HG03432 (cell line): ENCODE measurements at regions not wholly inside any gene's neighbourhood (a gene's known extent, or its start where the extent isn't known, plus 50 kb on each side); places are given as distances from the start of the nearest gene placed in this dataset.

Experiments
- ATAC-seq: cut with Tn5 transposase; IDR thresholded peaks from one replicate; pipeline ENCODE4 v1.9.1; 2021; ENCODE audit warnings: mild to moderate bottlenecking, moderate library complexity; ENCODE audit not compliant: unreplicated experiment

DNA sequence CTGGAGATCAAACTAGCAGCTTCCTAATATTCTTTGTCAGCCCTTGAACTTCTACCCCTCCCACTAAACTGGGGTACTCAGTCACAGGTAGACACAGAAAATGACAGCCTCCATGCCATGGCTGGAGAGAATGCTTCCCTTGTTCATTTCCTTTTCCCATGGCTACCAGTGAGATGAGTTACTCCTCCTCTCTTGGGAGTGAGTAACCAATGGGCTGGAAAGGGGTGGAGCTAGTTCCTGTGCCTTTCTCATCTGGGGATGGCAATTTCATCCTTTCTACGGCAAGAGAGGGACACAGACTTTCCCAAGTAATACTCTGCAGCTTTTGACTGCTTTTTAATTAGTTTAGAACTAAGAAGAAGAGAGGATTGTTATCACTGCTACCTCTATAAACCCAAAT is 1045.6 kb upstream of the WWC1 start:
- no peak for ATAC-seq

DNA sequence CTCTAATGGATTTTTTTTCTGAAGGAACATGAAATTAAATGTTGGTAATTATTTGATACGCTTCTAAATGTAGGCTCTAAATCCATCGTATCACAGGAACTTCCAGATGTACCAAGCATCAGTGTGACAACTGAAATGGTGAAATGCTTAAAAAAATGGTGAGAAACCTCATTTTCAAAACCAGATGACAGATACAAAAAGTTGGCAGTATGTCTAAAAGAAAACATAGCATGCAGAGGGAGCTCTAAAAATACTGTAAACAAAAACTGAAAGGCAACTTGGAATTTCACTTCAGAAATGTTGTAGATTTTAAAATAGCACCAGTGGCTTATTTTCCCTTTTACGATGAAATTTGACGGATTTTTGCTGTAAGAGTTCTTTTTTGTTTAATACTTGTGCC is 1043.6 kb upstream of the WWC1 start:
- no peak for ATAC-seq

DNA sequence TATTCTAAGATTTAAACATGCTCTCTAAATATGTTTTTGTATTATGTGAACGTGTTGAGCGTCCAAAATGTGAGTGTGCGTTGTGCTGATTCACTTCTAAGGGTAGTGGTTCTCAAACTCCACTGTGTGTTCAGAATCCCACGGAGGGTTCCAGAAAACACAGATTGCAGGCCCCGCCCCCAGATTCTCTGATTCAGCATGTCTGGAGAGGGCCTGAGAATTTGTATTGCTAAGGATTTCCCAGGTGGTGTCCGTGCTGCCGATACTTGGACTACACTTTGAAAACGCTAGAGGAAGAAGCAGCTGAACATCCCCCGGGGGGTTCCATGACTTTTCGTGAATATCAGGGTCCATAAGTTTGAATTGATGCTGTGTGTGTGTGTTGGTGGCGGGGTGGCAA is 1043.2 kb upstream of the WWC1 start:
- ATAC-seq = no peak

DNA sequence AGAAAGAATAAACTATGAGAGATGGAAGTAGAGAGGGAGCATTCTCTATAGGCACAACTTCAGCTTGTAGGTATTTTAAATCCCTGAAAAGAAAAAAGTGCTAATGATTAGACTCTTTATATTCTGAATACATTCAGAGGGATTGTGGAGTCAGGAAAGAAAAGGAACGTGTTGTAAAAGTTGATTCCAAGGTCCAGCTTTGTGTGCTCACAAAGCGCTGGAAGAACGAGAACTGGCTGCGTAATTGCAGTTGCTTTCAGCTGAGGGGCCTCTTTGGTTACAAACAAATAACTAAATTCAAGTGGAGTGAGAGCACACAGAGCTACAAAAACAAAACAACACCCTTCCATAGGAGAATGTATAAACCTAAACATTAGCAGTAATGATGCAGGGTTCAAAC is 1040.4 kb upstream of the WWC1 start:
- no peak for ATAC-seq

DNA sequence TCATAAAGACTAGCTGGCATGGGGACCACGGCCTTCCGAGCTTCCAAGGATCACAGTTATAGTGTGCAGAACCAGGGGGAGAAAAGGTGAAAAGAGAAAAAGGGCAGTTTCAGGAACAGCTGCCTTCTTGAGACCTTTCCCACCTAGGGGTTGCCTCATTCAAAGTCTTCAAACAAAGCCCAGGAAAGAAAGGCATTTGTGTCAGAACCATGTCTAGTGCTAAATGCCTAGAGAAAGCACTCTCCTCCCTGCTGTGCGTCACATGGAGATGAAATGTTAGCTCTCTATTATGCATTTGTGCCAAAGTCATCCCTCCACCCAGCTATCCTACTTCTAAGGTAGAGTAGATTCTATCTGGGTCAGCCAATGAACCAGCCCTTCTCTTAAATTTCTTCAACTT is 1037.3 kb upstream of the WWC1 start:
- no peak for ATAC-seq

DNA sequence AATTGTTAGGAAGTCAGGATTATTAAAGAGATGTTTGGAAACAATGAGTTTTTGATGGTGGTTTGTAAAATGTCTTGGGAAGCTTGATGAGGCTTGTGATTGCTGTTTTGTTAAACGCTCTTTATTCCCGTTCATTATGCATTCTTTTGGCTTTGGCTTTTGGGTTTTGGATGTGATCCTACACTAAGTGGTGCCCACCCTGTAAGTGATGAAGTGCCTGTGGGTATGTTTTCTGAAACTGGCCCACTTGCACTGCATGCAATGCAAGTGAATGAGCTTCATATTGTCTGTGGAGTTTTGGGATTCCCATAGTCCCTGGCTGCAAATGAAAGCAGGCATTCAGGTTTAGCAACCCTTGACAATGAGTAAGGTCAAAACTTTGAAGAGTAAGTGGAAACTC is 1035.5 kb upstream of the WWC1 start:
- ATAC-seq = no peak

DNA sequence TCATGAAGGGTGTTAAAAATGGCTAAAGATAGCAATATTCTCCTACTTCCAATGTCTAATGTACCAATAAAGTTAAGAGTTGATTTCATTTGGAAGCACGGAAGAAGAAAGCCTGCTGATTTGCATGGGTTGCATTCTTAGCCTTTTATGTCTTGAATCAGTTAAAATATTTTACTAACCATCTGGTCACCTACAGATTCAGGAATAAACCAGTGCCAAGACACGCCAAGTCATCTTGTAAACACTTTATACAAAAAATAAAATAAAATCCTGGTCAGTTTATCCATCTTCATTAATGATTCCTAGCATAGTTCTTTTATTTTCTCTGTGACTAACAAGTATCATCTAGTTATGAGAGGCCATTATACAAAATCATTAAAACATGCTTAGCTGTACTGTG is 1031.6 kb upstream of the WWC1 start:
- no peak for ATAC-seq

DNA sequence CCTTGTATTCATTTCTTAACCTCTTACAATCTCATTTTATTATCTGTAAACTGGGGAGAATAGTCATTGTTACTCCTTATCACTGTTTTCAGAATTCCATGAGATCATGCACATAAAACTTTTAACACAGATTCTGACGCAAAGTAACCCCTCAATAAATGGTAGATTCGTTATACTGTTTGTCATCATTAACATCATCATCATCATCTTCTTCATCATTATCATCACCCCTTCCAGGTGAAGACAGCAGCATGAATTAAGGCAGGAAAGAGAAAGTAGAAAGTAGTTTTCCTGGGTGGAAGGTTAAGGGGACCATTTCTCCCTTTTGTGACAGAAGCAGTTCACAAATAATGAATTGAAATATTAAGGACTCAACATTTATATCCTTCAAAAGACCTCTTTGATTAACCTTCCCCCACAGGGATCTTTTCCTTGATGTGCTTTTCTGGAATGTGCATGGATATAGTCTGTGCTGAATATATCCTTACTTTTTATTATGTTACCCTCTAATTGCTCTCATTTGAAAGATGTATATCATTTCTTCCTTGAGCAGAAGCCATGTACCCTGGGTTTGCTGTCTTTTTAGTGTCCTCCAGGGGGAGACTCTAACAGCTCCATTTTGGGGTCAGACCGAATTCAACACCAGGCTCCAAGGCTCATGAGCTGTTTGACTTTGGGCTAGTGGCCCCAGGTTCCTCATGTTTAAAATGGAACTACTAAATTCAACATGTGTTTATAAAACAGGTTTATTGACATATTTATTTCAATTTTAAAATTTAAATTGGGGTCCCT is 1029.9 kb upstream of the WWC1 start:
- ATAC-seq = peak; percentile 59

DNA sequence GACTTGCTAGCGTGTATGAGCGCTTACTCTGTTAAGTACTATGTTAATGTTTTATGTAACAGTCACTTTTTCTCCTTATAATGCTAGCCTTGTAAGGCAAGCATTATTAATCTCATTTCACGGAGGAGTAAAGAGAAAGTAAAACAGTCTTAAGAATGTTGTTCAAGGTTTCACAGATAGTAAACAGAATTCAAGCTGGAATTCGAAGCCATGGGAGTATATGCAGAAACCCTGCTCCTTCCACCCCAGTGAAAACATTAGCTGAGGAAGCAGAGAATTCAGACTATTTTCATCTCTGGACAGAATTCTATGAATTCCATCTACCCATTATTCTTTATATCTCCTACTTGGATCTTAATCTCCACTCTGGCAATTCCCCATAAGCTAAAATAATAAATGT is 1028.3 kb upstream of the WWC1 start:
- ATAC-seq = no peak

DNA sequence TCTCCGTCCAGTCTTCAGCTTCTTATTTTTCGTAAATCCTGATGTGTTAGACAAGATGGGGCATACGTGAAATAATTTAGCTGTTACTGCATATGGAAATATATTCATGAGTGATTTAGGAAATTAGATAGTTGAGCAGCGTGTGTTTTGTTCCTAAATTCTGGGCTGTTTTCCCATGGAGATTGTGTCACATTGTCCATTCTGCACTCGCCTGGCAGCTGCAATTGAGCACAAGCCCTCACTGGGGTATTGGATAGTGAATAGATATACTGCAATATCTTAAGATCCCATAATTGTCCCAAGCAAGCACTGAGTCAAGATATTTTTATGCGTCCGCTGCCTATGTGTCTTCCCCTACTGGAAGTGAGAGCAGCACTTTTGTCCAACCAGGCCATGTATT is 1027.1 kb upstream of the WWC1 start:
- no peak for ATAC-seq

DNA sequence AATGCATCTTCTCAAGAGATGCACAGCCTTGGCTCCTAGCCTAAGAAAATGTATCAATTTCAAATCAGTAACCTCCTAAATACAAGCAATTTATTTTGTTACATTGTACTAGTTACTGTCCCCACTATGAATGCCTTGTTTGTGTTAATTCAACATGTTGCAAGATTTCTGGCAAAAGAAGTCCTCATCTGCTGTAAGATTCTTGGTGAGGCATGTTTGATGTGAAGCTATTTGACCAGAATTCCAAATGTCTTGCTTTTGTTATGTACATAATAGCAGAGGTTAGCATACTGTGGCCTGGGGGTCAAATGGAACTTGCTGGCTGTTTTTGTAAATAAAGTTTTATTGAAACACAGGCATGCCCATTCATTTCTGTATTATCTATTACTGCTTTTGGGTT is 1023.1 kb upstream of the WWC1 start:
- ATAC-seq = no peak

DNA sequence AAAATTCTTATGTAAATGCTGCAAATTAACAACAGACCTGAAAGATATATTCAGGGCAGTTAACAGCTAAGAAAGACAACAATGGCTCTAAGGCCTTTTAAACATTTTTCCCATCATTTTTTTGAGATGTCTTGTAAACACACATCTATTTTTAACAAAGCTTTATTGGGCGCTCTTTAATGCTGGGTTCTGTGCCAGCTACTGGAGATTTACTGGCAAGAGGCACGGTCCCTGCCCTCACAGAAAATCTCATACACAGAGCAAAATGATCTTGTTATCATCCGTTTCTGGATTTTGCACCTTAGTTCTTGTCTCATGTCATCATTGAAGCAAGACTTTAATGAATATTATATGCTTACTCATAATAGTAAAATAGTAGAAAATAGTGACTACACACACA is 1022.3 kb upstream of the WWC1 start:
- ATAC-seq = no peak

DNA sequence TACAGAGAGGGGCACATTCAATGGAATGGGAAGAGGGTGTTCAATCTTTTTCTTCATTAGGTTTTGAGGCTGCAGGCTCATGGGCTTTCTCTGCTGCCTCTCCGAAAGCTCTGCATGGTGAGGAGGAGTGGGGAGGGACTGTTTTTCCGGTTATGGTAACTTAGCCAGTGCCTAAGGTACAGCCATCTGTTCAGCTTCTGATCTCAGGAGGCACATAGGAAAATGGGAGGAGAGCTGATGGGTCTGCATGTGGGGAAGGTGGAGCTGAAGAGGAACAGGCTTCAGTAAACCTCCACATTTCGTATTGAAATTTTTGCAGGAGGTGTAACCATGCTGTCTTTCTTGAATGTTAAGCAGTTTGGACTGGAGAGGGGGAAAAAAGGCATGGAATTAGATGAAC is 1020.4 kb upstream of the WWC1 start:
- no peak for ATAC-seq

DNA sequence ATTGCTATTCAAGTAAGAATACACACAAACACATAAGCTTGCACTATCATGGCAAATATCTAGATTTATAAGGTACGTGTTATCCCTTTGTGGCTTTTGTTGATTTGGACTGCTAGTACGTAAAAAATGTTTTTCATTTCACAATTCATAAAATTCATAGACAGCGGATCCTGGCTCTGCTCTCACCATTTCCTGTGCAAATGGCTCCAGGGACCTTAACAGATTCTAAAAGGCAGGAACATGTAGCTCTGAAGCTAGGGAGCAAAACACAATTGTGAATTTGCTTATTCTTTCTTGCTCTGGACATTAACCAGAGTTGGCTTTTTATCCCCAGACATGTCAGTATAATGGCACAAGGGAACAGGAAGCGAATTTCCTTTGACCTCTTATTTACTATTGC is 1019.9 kb upstream of the WWC1 start:
- no peak for ATAC-seq

DNA sequence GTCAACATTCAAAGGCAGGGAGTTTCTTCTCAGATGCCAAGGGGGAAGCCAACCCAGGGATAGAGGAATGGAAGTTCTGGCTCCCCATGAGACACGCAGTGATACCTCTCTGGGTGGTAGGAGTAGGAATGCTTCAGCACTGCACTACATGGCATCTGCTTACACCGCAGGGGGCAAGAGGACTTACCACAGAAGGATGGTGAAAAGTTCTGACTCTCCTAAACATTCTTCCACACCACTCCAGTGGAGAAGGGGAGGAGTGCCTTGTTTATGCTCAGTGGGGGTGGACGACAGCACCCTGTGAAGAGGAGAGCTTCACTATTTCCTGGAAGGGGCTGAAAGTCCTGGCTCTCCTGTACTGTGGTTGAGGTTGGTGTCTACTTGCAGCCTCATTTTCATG is 1011.3 kb upstream of the WWC1 start:
- ATAC-seq = no peak

DNA sequence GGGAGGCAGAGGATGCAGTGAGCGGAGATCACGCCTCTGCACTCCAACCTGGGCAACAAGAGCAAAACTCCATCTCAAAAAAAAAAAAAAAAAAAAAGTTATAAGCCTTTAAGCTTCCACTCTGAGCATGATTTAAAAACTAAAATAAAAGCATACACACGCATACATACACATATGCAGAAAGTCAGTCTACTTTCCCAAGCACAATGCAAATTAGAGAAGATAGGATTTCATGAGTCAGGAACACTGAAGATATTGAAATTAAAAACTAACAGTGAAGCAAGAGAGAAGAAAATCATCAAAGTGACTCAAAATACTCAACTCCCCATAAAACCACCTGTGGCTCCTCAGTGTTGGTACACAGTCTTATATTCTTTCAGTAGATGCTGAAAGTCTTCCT is 1009.5 kb upstream of the WWC1 start:
- ATAC-seq = no peak

DNA sequence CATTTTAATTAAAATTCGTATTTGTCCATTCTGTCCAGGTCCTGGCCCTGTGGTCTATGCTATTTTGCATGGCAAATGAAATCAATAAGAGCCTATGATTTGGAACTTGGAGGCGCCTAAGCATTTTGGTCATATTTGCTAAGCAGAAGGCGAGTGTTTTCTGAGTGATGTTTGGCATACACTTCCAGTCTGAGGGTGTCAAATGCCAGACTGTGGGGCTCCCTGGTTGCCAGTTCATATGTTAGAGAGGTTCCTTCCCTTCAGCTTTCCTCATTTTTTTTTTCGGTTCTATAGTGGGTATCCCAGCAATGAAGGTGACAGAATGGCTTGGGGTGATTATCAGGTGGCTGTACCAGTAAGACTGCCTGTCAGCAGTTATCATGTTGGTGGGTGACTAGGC is 1007.8 kb upstream of the WWC1 start:
- no peak for ATAC-seq

DNA sequence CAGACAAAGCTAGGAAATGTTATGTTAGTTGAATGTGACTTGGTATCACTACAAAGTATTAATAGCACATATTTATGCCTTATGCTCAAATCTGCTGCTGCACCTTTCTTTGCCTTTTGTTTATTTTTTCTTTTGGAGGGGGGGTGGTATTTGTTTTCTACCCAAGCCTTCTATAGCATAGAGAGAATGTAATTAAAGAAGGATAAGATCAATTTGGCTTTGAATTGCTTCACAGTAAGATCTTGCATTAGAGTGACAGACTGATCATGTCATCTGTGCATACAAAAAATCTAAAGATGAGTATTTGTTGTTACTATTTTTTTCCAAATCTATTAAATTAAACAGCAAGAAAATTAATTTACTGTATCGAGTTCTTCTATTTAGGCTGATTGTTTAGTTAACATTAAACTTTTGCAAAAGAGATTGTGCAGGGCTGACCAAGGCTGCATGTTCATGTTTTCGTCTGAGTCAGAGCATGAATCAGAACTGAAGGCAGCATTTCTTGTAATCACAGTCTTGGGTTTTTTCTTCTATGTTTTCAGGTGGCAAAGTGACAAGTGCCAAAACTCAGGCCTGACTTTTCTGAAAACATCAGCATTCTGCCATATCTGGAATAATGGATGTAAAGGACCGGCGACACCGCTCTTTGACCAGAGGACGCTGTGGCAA is 1007.1 kb upstream of the WWC1 start:
- no peak for ATAC-seq

DNA sequence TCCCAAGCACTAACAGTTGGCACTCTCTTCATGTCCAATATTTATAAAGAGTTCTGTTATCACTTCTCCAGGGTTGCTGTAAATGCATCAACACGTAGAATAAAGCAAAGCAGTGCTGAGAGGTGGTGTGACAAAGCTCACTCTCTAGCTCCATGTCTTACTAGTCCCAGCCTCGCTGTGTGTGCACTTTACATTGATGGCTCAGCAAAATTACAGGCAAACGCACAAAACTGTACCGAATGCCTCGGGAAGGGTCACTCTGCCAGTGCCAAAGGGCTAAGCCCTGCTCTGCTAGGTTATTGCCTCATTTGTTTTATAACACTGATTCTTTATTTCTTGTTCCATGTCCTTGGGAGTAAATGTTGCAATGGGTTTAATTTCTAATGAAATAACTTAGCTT is 1005.9 kb upstream of the WWC1 start:
- ATAC-seq = no peak

DNA sequence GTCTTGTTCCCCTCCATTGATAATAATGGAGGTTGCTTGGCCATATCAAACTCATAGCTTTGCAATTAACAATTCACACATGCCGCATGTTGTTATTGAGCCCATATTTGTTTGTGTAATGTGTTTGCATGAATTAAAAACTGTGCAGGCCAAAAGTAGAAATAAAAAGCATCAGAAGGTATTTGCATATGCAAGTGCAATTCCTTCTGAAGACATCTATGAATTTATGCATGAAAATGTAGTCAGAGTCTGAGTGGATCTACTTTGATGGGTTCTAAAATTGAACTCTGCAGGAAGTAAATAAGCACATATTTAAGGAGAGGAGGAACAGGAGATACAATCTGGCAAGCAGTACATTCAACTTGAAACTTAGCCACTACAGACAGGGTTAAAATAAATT is 1004.6 kb upstream of the WWC1 start:
- no peak for ATAC-seq

DNA sequence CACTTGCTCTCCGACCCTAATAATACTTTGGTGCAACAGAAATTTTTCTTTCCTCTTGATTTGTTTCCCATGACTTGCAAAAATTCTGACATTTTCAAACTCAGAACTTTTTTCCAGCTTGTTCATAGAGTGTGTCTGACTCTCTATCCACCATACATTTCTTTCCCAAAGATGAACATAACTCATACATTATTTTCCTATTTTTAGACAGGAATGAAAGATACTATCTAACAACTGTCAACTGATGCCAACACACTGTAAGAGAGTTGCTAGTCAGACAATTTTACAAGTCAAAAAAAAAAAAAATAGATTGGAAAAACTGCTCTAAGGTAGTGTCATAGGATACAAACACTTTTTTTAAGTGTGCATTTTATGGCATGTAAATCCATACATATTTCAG is 1001.0 kb upstream of the WWC1 start:
- ATAC-seq = no peak

DNA sequence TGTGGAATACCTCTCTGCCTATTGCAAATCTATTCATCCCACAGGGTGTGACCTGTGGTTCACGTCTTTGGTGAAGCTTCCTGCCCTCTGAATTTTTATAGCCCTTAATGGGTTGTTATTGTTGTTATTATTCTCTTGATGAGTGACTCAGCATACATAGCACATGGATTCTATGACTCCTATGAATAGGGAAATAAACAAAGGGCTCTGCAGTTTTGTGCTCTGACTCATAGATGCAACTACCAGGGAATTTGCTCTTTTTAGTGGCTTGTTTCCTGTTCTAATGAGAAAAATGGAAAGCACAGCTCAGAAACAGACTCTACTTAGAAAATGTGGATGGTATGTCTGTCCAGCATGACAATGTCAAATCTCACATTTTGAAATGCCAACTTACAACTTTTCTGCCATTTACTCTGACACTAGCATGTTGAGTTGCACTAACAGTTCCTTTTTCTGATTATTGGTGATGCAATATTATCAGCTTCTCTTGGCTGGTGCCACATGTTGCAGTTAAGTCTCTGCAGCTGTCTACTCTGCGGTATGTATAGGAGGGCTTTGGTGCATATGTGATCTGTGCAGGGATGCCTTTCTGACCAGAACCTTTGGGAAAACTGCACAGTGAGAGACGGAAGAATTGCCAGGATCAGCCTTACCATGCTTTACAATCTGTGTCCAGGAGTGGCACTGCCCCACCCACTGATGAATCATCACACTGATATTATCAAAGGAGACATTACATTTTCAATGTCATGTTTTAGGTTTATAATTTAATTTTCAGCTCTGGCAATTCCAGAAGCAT is 996.4 kb upstream of the WWC1 start:
- ATAC-seq = no peak
